Neuronal stem cell (in vitro differentiated cells): ENCODE measurements at regions not wholly inside any gene's neighbourhood (a gene's known extent, or its start where the extent isn't known, plus 50 kb on each side); places are given as distances from the start of the nearest gene placed in this dataset.
A peak's percentile ranks its signal among the peaks of the same experiment; 100 is the strongest.

Source experiments
- DNase-seq: peaks from one replicate; pipeline ENCODE4 v3.0.0-alpha.2; 2013; ENCODE audit warnings: low spot score
- H2AFZ ChIP-seq: one replicate; pipeline ENCODE4 v1.6.1; 2013; ENCODE audit warnings: mild to moderate bottlenecking, low read length, inconsistent platforms
- H2AK5ac ChIP-seq: 2 replicates; pipeline ENCODE4 v1.6.1; 2013; ENCODE audit warnings: low read depth, mild to moderate bottlenecking, inconsistent platforms, low read length, moderate library complexity, mixed read lengths
- H2BK120ac ChIP-seq: 2 replicates; pipeline ENCODE4 v1.6.1; 2013; ENCODE audit warnings: low read depth, mild to moderate bottlenecking, inconsistent platforms, low read length, moderate library complexity, mixed read lengths
- H2BK12ac ChIP-seq: one replicate; pipeline ENCODE4 v1.6.1; 2013; ENCODE audit warnings: low read length, inconsistent platforms
- H2BK15ac ChIP-seq: 2 replicates; pipeline ENCODE4 v1.6.1; 2013; ENCODE audit warnings: mild to moderate bottlenecking, low read length, inconsistent platforms, mixed read lengths
- H2BK5ac ChIP-seq: one replicate; pipeline ENCODE4 v1.6.1; 2013; ENCODE audit warnings: inconsistent platforms, mild to moderate bottlenecking, low read length, moderate library complexity
- H3K14ac ChIP-seq: one replicate; pipeline ENCODE4 v1.6.1; 2013; ENCODE audit warnings: low read length, inconsistent platforms
- H3K18ac ChIP-seq: 2 replicates; pipeline ENCODE4 v1.6.1; 2013; ENCODE audit warnings: low read length, inconsistent platforms
- H3K23ac ChIP-seq: 2 replicates; pipeline ENCODE4 v1.6.1; 2013; ENCODE audit warnings: low read depth, mild to moderate bottlenecking, mixed read lengths, low read length, inconsistent platforms; ENCODE audit not compliant: poor library complexity
- H3K27ac ChIP-seq: replicated peaks from 3 replicates; pipeline ENCODE4 v1.5.1; 2013; ENCODE audit warnings: low read length, inconsistent platforms
- H3K27me3 ChIP-seq, 3 experiments: 2 replicates each; pipeline ENCODE4 v1.6.1; 2013; ENCODE audit warnings: low read length in 3 of 3, mild to moderate bottlenecking in 2 of 3, inconsistent platforms in 1 of 3, low read depth in 1 of 3, mixed read lengths in 1 of 3, moderate library complexity in 1 of 3; ENCODE audit not compliant: control insufficient read depth in 3 of 3, insufficient read depth in 3 of 3
- H3K36me3 ChIP-seq, 2 donors: replicated peaks in 1 of 2; 2 replicates each; pipeline ENCODE4 v1.6.1; 2013; ENCODE audit warnings: low read length in 2 of 2; ENCODE audit not compliant: control insufficient read depth in 2 of 2, insufficient read depth in 2 of 2
- H3K4ac ChIP-seq: 2 replicates; pipeline ENCODE4 v1.6.1; 2013; ENCODE audit warnings: inconsistent platforms, mild to moderate bottlenecking, low read length, moderate library complexity
- H3K4me1 ChIP-seq, 2 donors: 1 replicate in 1 of 2; 2 replicates in 1 of 2; pipeline ENCODE4 v1.6.1; 2013; ENCODE audit warnings: low read length in 2 of 2, low read depth in 1 of 2; ENCODE audit not compliant: control insufficient read depth in 2 of 2, insufficient read depth in 1 of 2
- H3K4me2 ChIP-seq: one replicate; pipeline ENCODE4 v1.6.1; 2013; ENCODE audit warnings: mild to moderate bottlenecking, low read length, inconsistent platforms; ENCODE audit not compliant: insufficient read depth, poor library complexity, severe bottlenecking
- H3K4me3 ChIP-seq, 2 donors: 2 replicates each; pipeline ENCODE4 v1.5.1; 2013; ENCODE audit warnings: low read length in 2 of 2, mild to moderate bottlenecking in 2 of 2, inconsistent platforms in 1 of 2, moderate library complexity in 1 of 2
- H3K79me1 ChIP-seq: one replicate; pipeline ENCODE4 v1.6.1; 2013; ENCODE audit warnings: low read depth, mild to moderate bottlenecking, inconsistent platforms, low read length, moderate library complexity
- H3K9ac ChIP-seq: one replicate; pipeline ENCODE4 v1.6.1; 2013; ENCODE audit warnings: mild to moderate bottlenecking, low read depth, low read length, inconsistent platforms; ENCODE audit not compliant: poor library complexity
- H3K9me3 ChIP-seq, 2 donors: replicated peaks in 1 of 2; 2 replicates each; pipeline versions ENCODE3 to v1.6.1; 2013; ENCODE audit warnings: low read length in 2 of 2, mild to moderate bottlenecking in 2 of 2, inconsistent platforms in 1 of 2, low read depth in 1 of 2, mixed read lengths in 1 of 2, moderate library complexity in 1 of 2; ENCODE audit not compliant: control insufficient read depth in 2 of 2, insufficient read depth in 1 of 2
- H4K8ac ChIP-seq: one replicate; pipeline ENCODE4 v1.6.1; 2013; ENCODE audit warnings: low read depth, mild to moderate bottlenecking, inconsistent platforms, low read length, moderate library complexity
- H4K91ac ChIP-seq: one replicate; pipeline ENCODE4 v1.6.1; 2013; ENCODE audit warnings: low read length, low read depth, mild to moderate bottlenecking, inconsistent platforms; ENCODE audit not compliant: poor library complexity
- WGBS, 2 donors: extraction: QIAGEN DNeasy Blood & Tissue Kit; methylation state at CpG; one replicate each; pipeline ENCODE4 v1.1.7; 2013; ENCODE audit warnings: missing lambda C conversion rate in 2 of 2, mixed read lengths in 1 of 2; ENCODE audit not compliant: insufficient read length in 2 of 2, insufficient replicate concordance in 1 of 2; ENCODE audit errors: extremely low coverage in 2 of 2; 5-methylcytosine and 5-hydroxymethylcytosine counted together

- H3K4me2 ChIP-seq, result no peak overlapping the region
- H4K8ac ChIP-seq, result no peak overlapping the region
- no peaks in the 10 kb centered on the region for H3K36me3 ChIP-seq
- H2BK5ac ChIP-seq, result no peak overlapping the region
- H3K27me3 ChIP-seq, result no peaks in the 10 kb centered on the region
- H3K4me3 ChIP-seq, result no peak overlapping the region
- no peak overlapping the region for H3K14ac ChIP-seq
- no peak overlapping the region for H3K23ac ChIP-seq
- no peaks in the 10 kb centered on the region for H3K79me1 ChIP-seq
- no peak overlapping the region for H3K4ac ChIP-seq
- H2AFZ ChIP-seq, result no peak overlapping the region
- H2BK15ac ChIP-seq, result no peak overlapping the region
- no peak overlapping the region for H3K18ac ChIP-seq
- no peaks in the 10 kb centered on the region for H3K9me3 ChIP-seq
- no peak overlapping the region for H2BK120ac ChIP-seq
- no peak overlapping the region for H3K27ac ChIP-seq
- H2AK5ac ChIP-seq, result no peak overlapping the region
- no peak overlapping the region for H3K9ac ChIP-seq
- DNase-seq, result peak; percentile 57
- no CpG with 5 or more reads among the region's 5 CpGs for WGBS, 2 donors
- H4K91ac ChIP-seq, result no peak overlapping the region
- peaks cover 6 to 15% of the 10 kb centered on the region in 2 donors for H3K4me1 ChIP-seq
- no peak overlapping the region for H2BK12ac ChIP-seq
Measured at GRCh38 chr3:168620854-168621253, 525.1 kb upstream of the GOLIM4 start.

- WGBS, 2 donors, result no CpG with 5 or more reads among the region's 3 CpGs
Measured at GRCh38 chr3:168618827-168619470, 523.2 kb upstream of the GOLIM4 start.

GRCh38 chr3:168617658-168618057 lies 521.9 kb upstream of the GOLIM4 start:
- Histone ChIP-seq H3K27ac (no peak overlapping the region), H2BK15ac (no peak overlapping the region), H2AK5ac (no peak overlapping the region), H3K23ac (no peak overlapping the region), H3K4ac (no peak overlapping the region), H3K79me1 (no peaks in the 10 kb centered on the region), H2BK12ac (no peak overlapping the region), H3K9me3 (no peaks in the 10 kb centered on the region), H3K14ac (no peak overlapping the region), H3K36me3 (peaks cover 0 to under 1% of the 10 kb centered on the region in 2 donors), H2AFZ (no peak overlapping the region), H2BK5ac (no peak overlapping the region), H3K18ac (no peak overlapping the region), H3K4me1 (peaks cover 6 to 25% of the 10 kb centered on the region in 2 donors), H2BK120ac (no peak overlapping the region), H4K91ac (no peak overlapping the region), H3K9ac (no peak overlapping the region), H3K27me3 (no peaks in the 10 kb centered on the region), H4K8ac (no peak overlapping the region), H3K4me2 (no peak overlapping the region), H3K4me3 (no peak overlapping the region)
- DNase-seq, result no peak

More at GRCh38 chr3:168618827-168619470, 523.2 kb upstream of the GOLIM4 start:
- Histone ChIP-seq H3K36me3 (no peaks in the 10 kb centered on the region), H3K4me3 (no peak overlapping the region), H2BK120ac (no peak overlapping the region), H3K79me1 (no peaks in the 10 kb centered on the region), H3K4me2 (no peak overlapping the region), H4K91ac (no peak overlapping the region), H2AFZ (no peak overlapping the region), H2BK15ac (no peak overlapping the region), H2BK5ac (no peak overlapping the region), H3K9ac (no peak overlapping the region), H3K27ac (no peak overlapping the region), H3K23ac (no peak overlapping the region), H3K27me3 (no peaks in the 10 kb centered on the region), H3K18ac (no peak overlapping the region), H2AK5ac (no peak overlapping the region), H3K9me3 (no peaks in the 10 kb centered on the region), H3K4me1 (peaks cover 6 to 25% of the 10 kb centered on the region in 2 donors), H2BK12ac (no peak overlapping the region), H3K14ac (no peak overlapping the region), H3K4ac (no peak overlapping the region), H4K8ac (no peak overlapping the region)
- DNase-seq, result no peak

GRCh38 chr3:168616915-168617314 lies 521.2 kb upstream of the GOLIM4 start:
- H3K79me1 ChIP-seq, result no peaks in the 10 kb centered on the region
- no peak for DNase-seq
- H4K8ac ChIP-seq, result no peak overlapping the region
- H2AK5ac ChIP-seq, result no peak overlapping the region
- H3K36me3 ChIP-seq, result peaks cover 0 to 3% of the 10 kb centered on the region in 2 donors
- H3K27ac ChIP-seq, result no peak overlapping the region
- H2BK15ac ChIP-seq, result no peak overlapping the region
- no peak overlapping the region for H3K4me2 ChIP-seq
- no peaks in the 10 kb centered on the region for H3K27me3 ChIP-seq
- H2BK12ac ChIP-seq, result no peak overlapping the region
- H3K4me3 ChIP-seq, result no peak overlapping the region
- H3K18ac ChIP-seq, result no peak overlapping the region
- H4K91ac ChIP-seq, result no peak overlapping the region
- H2BK5ac ChIP-seq, result no peak overlapping the region
- no peak overlapping the region for H3K23ac ChIP-seq
- no peak overlapping the region for H3K4ac ChIP-seq
- H2AFZ ChIP-seq, result no peak overlapping the region
- peaks cover 6 to 25% of the 10 kb centered on the region in 2 donors for H3K4me1 ChIP-seq
- WGBS, 2 donors, result no CpG with 5 or more reads among the region's 3 CpGs
- H3K9me3 ChIP-seq, result no peaks in the 10 kb centered on the region
- no peak overlapping the region for H2BK120ac ChIP-seq
- H3K14ac ChIP-seq, result no peak overlapping the region
- H3K9ac ChIP-seq, result no peak overlapping the region
